Mesenchymal stem cell (in vitro differentiated cells and primary cell): ENCODE measurements at regions not wholly inside any gene's neighbourhood (a gene's known extent, or its start where the extent isn't known, plus 50 kb on each side); places are given as distances from the start of the nearest gene placed in this dataset.

ENCODE experiments used
- DNase-seq: peaks from one replicate; pipeline ENCODE4 v3.0.0-alpha.2; 2013
- H2AFZ ChIP-seq: one replicate; pipeline ENCODE4 v1.6.1; 2013; ENCODE audit warnings: low read depth, mild to moderate bottlenecking, control low read depth, inconsistent platforms, low read length, moderate library complexity
- H2AK5ac ChIP-seq: 2 replicates; pipeline ENCODE4 v1.6.1; 2013; ENCODE audit warnings: low read length, moderate library complexity, mild to moderate bottlenecking, inconsistent platforms; ENCODE audit not compliant: severe bottlenecking
- H2BK120ac ChIP-seq: one replicate; pipeline ENCODE4 v1.6.1; 2013; ENCODE audit warnings: low read depth, mild to moderate bottlenecking, inconsistent platforms, low read length, moderate library complexity
- H2BK12ac ChIP-seq, 2 experiments: one replicate each; pipeline ENCODE4 v1.6.1; 2013; ENCODE audit warnings: inconsistent platforms in 2 of 2, low read length in 2 of 2, mild to moderate bottlenecking in 2 of 2, moderate library complexity in 2 of 2, control low read depth in 1 of 2
- H2BK15ac ChIP-seq: one replicate; pipeline ENCODE4 v1.6.1; 2013; ENCODE audit warnings: mild to moderate bottlenecking, low read depth, inconsistent platforms; ENCODE audit not compliant: poor library complexity, severe bottlenecking
- H2BK5ac ChIP-seq: 2 replicates; pipeline ENCODE4 v1.6.1; 2013; ENCODE audit warnings: low read depth, mild to moderate bottlenecking, low read length, control low read depth, inconsistent platforms; ENCODE audit not compliant: poor library complexity, severe bottlenecking
- H3K14ac ChIP-seq, 2 experiments: one replicate each; pipeline ENCODE4 v1.6.1; 2013; ENCODE audit warnings: inconsistent platforms in 2 of 2, low read length in 2 of 2, control low read depth in 1 of 2, mild to moderate bottlenecking in 1 of 2, moderate library complexity in 1 of 2
- H3K18ac ChIP-seq, 2 experiments: one replicate each; pipeline ENCODE4 v1.6.1; 2013; ENCODE audit warnings: inconsistent platforms in 2 of 2, low read length in 2 of 2, control low read depth in 1 of 2, low read depth in 1 of 2, mild to moderate bottlenecking in 1 of 2
- H3K23ac ChIP-seq, 2 experiments: one replicate each; pipeline ENCODE4 v1.6.1; 2013; ENCODE audit warnings: inconsistent platforms in 2 of 2, low read length in 2 of 2, mild to moderate bottlenecking in 2 of 2, moderate library complexity in 2 of 2, control low read depth in 1 of 2
- H3K27ac ChIP-seq: 2 replicates; pipeline ENCODE4 v1.5.1; 2013; ENCODE audit warnings: mild to moderate bottlenecking, moderate library complexity, low read length, control low read depth, inconsistent platforms; ENCODE audit not compliant: poor library complexity, severe bottlenecking
- H3K27me3 ChIP-seq, 2 experiments: 2 replicates each; pipeline versions ENCODE4 v1.6.1 to v1.7.0; 2013; ENCODE audit warnings: low read length in 2 of 2, mild to moderate bottlenecking in 2 of 2, moderate library complexity in 2 of 2, control low read depth in 1 of 2, inconsistent platforms in 1 of 2; ENCODE audit not compliant: control insufficient read depth in 1 of 2, insufficient read depth in 1 of 2
- H3K36me3 ChIP-seq, 2 experiments: 2 replicates each; pipeline versions ENCODE4 v1.6.1 to v1.7.0; 2013; ENCODE audit warnings: low read length in 2 of 2, control low read depth in 1 of 2, inconsistent platforms in 1 of 2, low read depth in 1 of 2, mild to moderate bottlenecking in 1 of 2; ENCODE audit not compliant: insufficient read depth in 2 of 2, control insufficient read depth in 1 of 2
- H3K4ac ChIP-seq, 2 experiments: one replicate each; pipeline ENCODE4 v1.6.1; 2013; ENCODE audit warnings: inconsistent platforms in 2 of 2, low read length in 2 of 2, mild to moderate bottlenecking in 2 of 2, moderate library complexity in 2 of 2, control low read depth in 1 of 2, low read depth in 1 of 2
- H3K4me1 ChIP-seq: 2 replicates; pipeline ENCODE4 v1.6.1; 2013; ENCODE audit warnings: low read depth, low read length, control low read depth; ENCODE audit not compliant: control insufficient read depth, insufficient read depth
- H3K4me2 ChIP-seq: 2 replicates; pipeline ENCODE4 v1.6.1; 2013; ENCODE audit warnings: low read length, mild to moderate bottlenecking, inconsistent platforms; ENCODE audit not compliant: poor library complexity, severe bottlenecking
- H3K4me3 ChIP-seq, 2 experiments: 2 replicates each; pipeline versions ENCODE4 v1.5.1 to v1.7.0; 2013; ENCODE audit warnings: low read length in 2 of 2, mild to moderate bottlenecking in 2 of 2, control low read depth in 1 of 2, low read depth in 1 of 2; ENCODE audit not compliant: insufficient read depth in 1 of 2
- H3K79me1 ChIP-seq: replicated peaks from 2 replicates; pipeline ENCODE4 v1.6.1; 2013; ENCODE audit warnings: mild to moderate bottlenecking, control low read depth, low read length, inconsistent platforms; ENCODE audit not compliant: poor library complexity, severe bottlenecking
- H3K9ac ChIP-seq: 2 replicates; pipeline ENCODE4 v1.7.0; 2013; ENCODE audit warnings: mild to moderate bottlenecking, low read length, moderate library complexity
- H3K9me3 ChIP-seq: 2 replicates; pipeline ENCODE4 v1.7.0; 2013; ENCODE audit warnings: mild to moderate bottlenecking, low read length; ENCODE audit not compliant: control insufficient read depth
- H4K8ac ChIP-seq: one replicate; pipeline ENCODE4 v1.6.1; 2013; ENCODE audit warnings: inconsistent platforms, mild to moderate bottlenecking, low read length, moderate library complexity
- H4K91ac ChIP-seq: one replicate; pipeline ENCODE4 v1.6.1; 2013; ENCODE audit warnings: mild to moderate bottlenecking, low read length, inconsistent platforms
- WGBS: methylation state at CpG from one replicate; pipeline ENCODE4 v1.1.7; 2013; ENCODE audit warnings: mixed read lengths; 5-methylcytosine and 5-hydroxymethylcytosine counted together

DNA sequence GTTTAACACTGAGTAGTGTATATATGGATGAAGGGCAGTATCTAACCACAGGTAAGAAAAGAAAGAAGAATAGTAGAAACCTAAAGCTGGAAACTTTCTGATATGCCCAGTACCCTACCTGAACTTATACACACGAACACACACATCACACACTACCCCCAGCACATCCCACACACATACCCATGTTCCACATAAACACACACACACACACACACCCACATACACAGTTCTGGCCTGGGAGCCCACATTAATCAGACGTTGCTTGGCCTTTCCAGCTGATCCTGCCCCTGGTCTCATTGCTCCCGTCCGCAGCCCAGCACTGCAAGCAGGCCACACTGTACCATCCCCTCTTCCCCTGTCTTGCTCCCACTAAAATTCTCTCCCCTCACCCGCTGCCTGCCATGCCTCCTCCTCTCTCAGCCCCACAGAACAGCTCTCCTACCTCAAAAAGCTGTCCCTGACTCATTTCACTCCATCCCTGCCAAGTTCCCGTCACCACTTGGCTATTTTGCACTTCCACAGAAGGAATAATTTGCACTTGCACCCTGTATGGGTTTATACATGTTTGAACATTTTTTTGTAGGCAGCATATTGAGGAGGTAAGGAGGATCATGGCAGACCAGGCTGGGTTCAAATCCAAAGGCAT is 185.8 kb upstream of the PPP2R3A start:
- no peaks in the 10 kb centered on the region for H3K4me1 ChIP-seq
- no peak overlapping the region for H2BK12ac ChIP-seq
- no peaks in the 10 kb centered on the region for H3K9me3 ChIP-seq
- H3K9ac ChIP-seq = no peak overlapping the region
- no peaks in the 10 kb centered on the region for H3K79me1 ChIP-seq
- H2BK5ac ChIP-seq = no peak overlapping the region
- no peaks in the 10 kb centered on the region for H3K36me3 ChIP-seq
- H2AFZ ChIP-seq = no peak overlapping the region
- no peak overlapping the region for H2BK120ac ChIP-seq
- no peak overlapping the region for H3K4me2 ChIP-seq
- H4K8ac ChIP-seq = no peak overlapping the region
- H4K91ac ChIP-seq = no peak overlapping the region
- no peak for DNase-seq
- H3K4ac ChIP-seq = no peak overlapping the region
- H3K27ac ChIP-seq = no peak overlapping the region
- H2AK5ac ChIP-seq = no peak overlapping the region
- H3K23ac ChIP-seq = no peak overlapping the region
- no peaks in the 10 kb centered on the region for H3K27me3 ChIP-seq
- H2BK15ac ChIP-seq = no peak overlapping the region
- no peak overlapping the region for H3K4me3 ChIP-seq
- WGBS = 60% methylated on average over 5 of the region's 6 CpGs
- H3K14ac ChIP-seq = no peak overlapping the region
- no peak overlapping the region for H3K18ac ChIP-seq

DNA sequence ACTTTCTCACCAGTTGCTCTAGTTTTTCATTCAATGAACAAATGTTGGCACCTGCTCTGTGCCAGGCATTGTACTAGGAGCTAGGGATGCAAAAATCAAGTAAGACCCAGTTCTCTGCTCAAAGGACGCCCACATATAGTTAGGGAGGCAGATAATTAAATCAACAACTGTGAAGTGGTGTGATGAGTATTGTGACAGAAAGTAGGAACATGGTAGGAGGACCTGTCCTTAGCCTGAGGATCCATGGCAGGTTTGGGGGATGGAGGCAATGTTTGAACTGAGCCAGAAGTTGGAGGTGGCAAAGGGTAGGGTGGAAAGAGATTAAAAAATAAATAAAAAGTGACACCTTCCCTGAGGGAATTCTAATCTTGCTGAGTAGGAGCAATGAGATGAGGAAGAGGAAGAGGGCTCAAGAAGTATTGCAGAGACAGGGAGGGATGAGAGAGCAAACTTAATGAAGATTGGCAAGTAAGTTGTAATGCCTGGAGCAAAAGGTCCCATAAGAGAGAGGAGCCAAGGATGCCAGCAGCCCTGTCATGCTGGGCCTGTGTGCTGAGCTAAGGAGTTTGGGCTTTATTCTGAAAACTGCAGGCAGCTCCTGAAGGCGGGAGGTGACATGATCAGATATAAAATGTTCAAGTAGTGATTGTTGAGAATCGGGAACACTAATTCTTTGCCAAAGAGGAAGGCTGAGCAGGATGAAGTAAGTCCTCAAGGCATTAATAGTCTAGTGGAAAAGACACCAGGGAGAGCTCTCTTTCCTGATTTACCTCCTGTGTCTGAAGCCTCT is 184.3 kb upstream of the PPP2R3A start:
- Histone ChIP-seq H3K27ac (no peak overlapping the region), H3K36me3 (no peaks in the 10 kb centered on the region), H2AK5ac (no peak overlapping the region), H3K18ac (no peak overlapping the region), H3K4me2 (no peak overlapping the region), H3K79me1 (no peaks in the 10 kb centered on the region), H4K8ac (no peak overlapping the region), H3K27me3 (no peaks in the 10 kb centered on the region), H2BK15ac (no peak overlapping the region), H3K14ac (no peak overlapping the region), H4K91ac (no peak overlapping the region), H3K23ac (no peak overlapping the region), H3K4me3 (no peak overlapping the region), H3K4ac (no peak overlapping the region), H3K4me1 (no peaks in the 10 kb centered on the region), H2BK12ac (no peak overlapping the region), H3K9me3 (no peaks in the 10 kb centered on the region), H2BK120ac (no peak overlapping the region), H2BK5ac (no peak overlapping the region), H3K9ac (no peak overlapping the region), H2AFZ (no peak overlapping the region)
- WGBS = 66% methylated on average over 2 of the region's 3 CpGs
- no peak for DNase-seq

DNA sequence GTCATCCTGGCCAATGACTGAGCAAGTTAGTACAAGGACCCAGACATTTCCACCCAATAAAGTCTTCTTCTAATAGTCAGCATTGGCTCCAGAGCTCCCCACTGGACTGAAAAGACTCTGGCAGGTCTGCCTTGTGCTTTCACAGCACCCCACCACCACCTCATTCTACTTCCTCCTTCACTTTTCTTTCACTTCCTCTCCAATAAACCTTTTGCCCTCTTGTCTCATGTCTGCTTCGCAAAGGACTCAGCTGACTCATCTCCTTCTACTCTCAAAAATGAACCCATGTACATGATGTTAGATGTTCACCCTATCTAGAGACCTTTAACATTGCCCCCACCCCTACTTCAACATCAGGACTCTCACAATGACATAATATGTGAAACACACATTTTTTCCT is 181.0 kb upstream of the PPP2R3A start:
- Histone ChIP-seq H2BK120ac (no peak overlapping the region), H3K79me1 (no peaks in the 10 kb centered on the region), H3K4ac (no peak overlapping the region), H4K8ac (no peak overlapping the region), H3K27ac (no peak overlapping the region), H3K9me3 (no peaks in the 10 kb centered on the region), H3K9ac (no peak overlapping the region), H3K23ac (no peak overlapping the region), H2BK12ac (no peak overlapping the region), H2BK5ac (no peak overlapping the region), H3K36me3 (no peaks in the 10 kb centered on the region), H2AK5ac (no peak overlapping the region), H3K4me1 (no peaks in the 10 kb centered on the region), H2AFZ (no peak overlapping the region), H3K4me3 (no peak overlapping the region), H3K14ac (no peak overlapping the region), H2BK15ac (no peak overlapping the region), H3K27me3 (no peaks in the 10 kb centered on the region), H3K4me2 (no peak overlapping the region), H3K18ac (no peak overlapping the region), H4K91ac (no peak overlapping the region)
- no peak for DNase-seq
- 80% methylated on average over 1 of the region's 1 CpG for WGBS

DNA sequence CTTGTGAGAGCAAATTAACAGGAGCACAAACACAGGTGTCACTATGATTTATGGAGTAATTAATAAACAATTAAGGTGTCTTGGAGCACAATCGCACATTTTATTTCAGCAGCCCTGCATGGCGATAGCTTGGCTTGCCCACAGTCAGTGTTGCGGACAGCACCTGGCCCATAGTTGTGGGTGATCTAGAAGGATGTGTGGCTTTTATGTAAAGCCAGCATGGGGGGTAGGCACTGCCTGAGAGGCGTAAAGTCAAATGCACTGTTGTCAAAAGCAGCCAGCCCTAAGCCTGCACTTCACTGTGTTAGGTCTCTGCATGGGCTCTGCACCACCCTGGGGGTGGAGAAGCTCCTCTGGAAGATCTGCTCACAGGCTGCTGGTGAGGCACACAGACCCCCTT is 177.4 kb upstream of the PPP2R3A start:
- Histone ChIP-seq H2BK120ac (no peak overlapping the region), H4K8ac (no peak overlapping the region), H3K9ac (no peak overlapping the region), H2AFZ (no peak overlapping the region), H3K36me3 (no peaks in the 10 kb centered on the region), H3K4me2 (no peak overlapping the region), H3K4me1 (no peaks in the 10 kb centered on the region), H2AK5ac (no peak overlapping the region), H3K27me3 (no peaks in the 10 kb centered on the region), H4K91ac (no peak overlapping the region), H3K14ac (no peak overlapping the region), H3K27ac (no peak overlapping the region), H2BK12ac (no peak overlapping the region), H3K18ac (no peak overlapping the region), H3K79me1 (no peaks in the 10 kb centered on the region), H3K23ac (no peak overlapping the region), H3K4me3 (no peak overlapping the region), H3K9me3 (no peaks in the 10 kb centered on the region), H3K4ac (no peak overlapping the region), H2BK15ac (no peak overlapping the region), H2BK5ac (no peak overlapping the region)
- 80% methylated on average over 4 of the region's 4 CpGs for WGBS
- no peak for DNase-seq
